CD14-positive monocyte (primary cell): ENCODE measurements at regions not wholly inside any gene's neighbourhood (a gene's known extent, or its start where the extent isn't known, plus 50 kb on each side); places are given as distances from the start of the nearest gene placed in this dataset.
A peak's percentile ranks its signal among the peaks of the same experiment; 100 is the strongest.

Source experiments
- DNase-seq, 3 donors: peaks; one replicate each; pipeline ENCODE4 v3.0.0-alpha.2; 2011 to 2022
- H2AFZ ChIP-seq: 2 replicates; pipeline ENCODE4 v1.6.0; 2012; ENCODE audit warnings: mild to moderate bottlenecking, low read depth, low read length, inconsistent platforms; ENCODE audit not compliant: insufficient read depth, poor library complexity, severe bottlenecking
- H3K27ac ChIP-seq, 2 donors: 1 replicate in 1 of 2; 2 replicates in 1 of 2; pipeline ENCODE4 v1.5.1; 2012 to 2013; ENCODE audit warnings: low read length in 2 of 2, control low read depth in 1 of 2, inconsistent platforms in 1 of 2, low read depth in 1 of 2, mild to moderate bottlenecking in 1 of 2
- H3K27me3 ChIP-seq, 2 donors: one replicate each; pipeline versions ENCODE4 v1.6.0 to v1.6.1; 2011 to 2013; ENCODE audit warnings: low read length in 2 of 2; ENCODE audit not compliant: control insufficient read depth in 2 of 2, insufficient read depth in 2 of 2
- H3K36me3 ChIP-seq, 2 donors: replicated peaks in 1 of 2; 1 replicate in 1 of 2; 2 replicates in 1 of 2; pipeline versions ENCODE4 v1.5.1 to v1.6.1; 2012 to 2013; ENCODE audit warnings: low read length in 2 of 2, control low read depth in 1 of 2, inconsistent platforms in 1 of 2, mild to moderate bottlenecking in 1 of 2; ENCODE audit not compliant: insufficient read depth in 2 of 2, control insufficient read depth in 1 of 2
- H3K4me1 ChIP-seq, 2 donors: 1 replicate in 1 of 2; 2 replicates in 1 of 2; pipeline versions ENCODE4 v1.5.1 to v1.6.1; 2012 to 2013; ENCODE audit warnings: low read length in 2 of 2, control low read depth in 1 of 2, inconsistent platforms in 1 of 2, mild to moderate bottlenecking in 1 of 2, moderate library complexity in 1 of 2; ENCODE audit not compliant: insufficient read depth in 2 of 2, control insufficient read depth in 1 of 2
- H3K4me2 ChIP-seq: replicated peaks from 2 replicates; pipeline ENCODE3; 2012; ENCODE audit warnings: low read length, moderate library complexity, mild to moderate bottlenecking; ENCODE audit not compliant: poor library complexity, severe bottlenecking; ENCODE audit errors: extremely low read depth
- H3K4me3 ChIP-seq, 3 experiments: fragments of 200-600 bp in 1 of 3; sonication (generic) in 1 of 3; replicated peaks in 1 of 3; 1 replicate in 2 of 3; 2 replicates in 1 of 3; pipeline ENCODE4 v1.5.1; 2011 to 2013; ENCODE audit warnings: low read length in 3 of 3, mild to moderate bottlenecking in 3 of 3, control low read depth in 2 of 3, low read depth in 2 of 3, inconsistent platforms in 1 of 3, moderate library complexity in 1 of 3
- H3K79me2 ChIP-seq: 2 replicates; pipeline ENCODE4 v1.6.0; 2012; ENCODE audit warnings: mild to moderate bottlenecking, control low read depth, inconsistent platforms, low read length, moderate library complexity; ENCODE audit not compliant: insufficient read depth
- H3K9ac ChIP-seq: 2 replicates; pipeline ENCODE4 v1.6.0; 2017; ENCODE audit warnings: low read length, mild to moderate bottlenecking; ENCODE audit not compliant: insufficient read depth, poor library complexity, severe bottlenecking
- H3K9me3 ChIP-seq, 2 donors: replicated peaks in 1 of 2; 1 replicate in 1 of 2; 2 replicates in 1 of 2; pipeline versions ENCODE4 v1.5.1 to v1.6.1; 2012 to 2013; ENCODE audit warnings: low read length in 2 of 2, control low read depth in 1 of 2; ENCODE audit not compliant: control insufficient read depth in 1 of 2, insufficient read depth in 1 of 2
- H4K20me1 ChIP-seq: 2 replicates; pipeline ENCODE4 v1.6.0; 2012; ENCODE audit warnings: mild to moderate bottlenecking, low read length, control low read depth, moderate library complexity; ENCODE audit not compliant: insufficient read depth
- H3K27ac Mint-ChIP-seq, 7 donors: one replicate each; pipeline ENCODE4 v1.8.0; 2020; ENCODE audit warnings: mild to moderate bottlenecking in 7 of 7, mixed read lengths in 7 of 7, moderate library complexity in 6 of 7, inconsistent platforms in 2 of 7
- H3K27me3 Mint-ChIP-seq, 3 donors: one replicate each; pipeline ENCODE4 v1.8.0; 2021 to 2022; ENCODE audit warnings: low read depth in 3 of 3, mild to moderate bottlenecking in 3 of 3, mixed read lengths in 3 of 3, moderate library complexity in 3 of 3, inconsistent platforms in 1 of 3
- H3K36me3 Mint-ChIP-seq, 2 donors: one replicate each; pipeline ENCODE4 v1.8.0; 2020; ENCODE audit warnings: mixed read lengths in 2 of 2, inconsistent platforms in 1 of 2, mild to moderate bottlenecking in 1 of 2
- H3K4me1 Mint-ChIP-seq: one replicate; pipeline ENCODE4 v1.8.0; 2020; ENCODE audit warnings: mild to moderate bottlenecking, mixed read lengths
- H3K4me3 Mint-ChIP-seq, 2 donors: one replicate each; pipeline ENCODE4 v1.8.0; 2020; ENCODE audit warnings: mild to moderate bottlenecking in 2 of 2, mixed read lengths in 2 of 2, moderate library complexity in 1 of 2
- H3K9me3 Mint-ChIP-seq, 7 donors: one replicate each; pipeline ENCODE4 v1.8.0; 2020 to 2022; ENCODE audit warnings: mixed read lengths in 7 of 7, mild to moderate bottlenecking in 6 of 7, moderate library complexity in 6 of 7, inconsistent platforms in 2 of 7
- CTCF ChIP-seq: fragments of 200-600 bp; IDR thresholded peaks from one replicate; pipeline ENCODE4 v1.8.0; 2022; ENCODE audit warnings: antibody characterized with exemption, mild to moderate bottlenecking
- WGBS: methylation state at CpG from one replicate; pipeline ENCODE4 v1.1.5; 2013; ENCODE audit warnings: missing lambda C conversion rate; ENCODE audit not compliant: insufficient coverage; 5-methylcytosine and 5-hydroxymethylcytosine counted together
- intact Hi-C, 2 donors: fragments of 100-400 bp; cut with micrococcal nuclease; formaldehyde crosslinking; loops; one replicate each; pipeline versions ENCODE4 v1.15.0 to v1.15.1; 2023

GRCh38 chr3:13215940-13216546 lies 142.8 kb upstream of the IQSEC1 start:
- Histone ChIP-seq H3K4me3 (no peak overlapping the region), H3K36me3 (no peaks in the 10 kb centered on the region), H3K27ac (no peak overlapping the region), H3K27me3 (no peaks in the 10 kb centered on the region), H2AFZ (no peak overlapping the region), H3K9ac (no peak overlapping the region), H3K4me1 (no peaks in the 10 kb centered on the region), H3K4me2 (no peak overlapping the region), H3K79me2 (no peaks in the 10 kb centered on the region), H4K20me1 (no peaks in the 10 kb centered on the region), H3K9me3 (no peaks in the 10 kb centered on the region)
- Mint-ChIP-seq H3K27ac (no peak overlapping the region), H3K36me3 (no peaks in the 10 kb centered on the region), H3K27me3 (no peaks in the 10 kb centered on the region), H3K4me1 (no peaks in the 10 kb centered on the region), H3K4me3 (no peak overlapping the region), H3K9me3 (peaks cover 0 to 1% (median 0%) of the 10 kb centered on the region in 7 donors)
- WGBS, result 83% methylated on average over 6 of the region's 8 CpGs
- no peak for DNase-seq
- intact Hi-C loops, result no loop called here
- no peak for TF ChIP-seq CTCF

GRCh38 chr3:13214847-13215472 lies 141.7 kb upstream of the IQSEC1 start:
- H3K4me3 Mint-ChIP-seq, result no peak overlapping the region
- H3K36me3 ChIP-seq, result no peaks in the 10 kb centered on the region
- H3K4me1 ChIP-seq, result no peaks in the 10 kb centered on the region
- H3K27ac ChIP-seq, result no peak overlapping the region
- no peak for TF ChIP-seq CTCF
- intact Hi-C loops, result no loop called here
- DNase-seq, result no peak
- WGBS, result 95% methylated on average over 14 of the region's 15 CpGs
- H3K9ac ChIP-seq, result no peak overlapping the region
- H3K36me3 Mint-ChIP-seq, result no peaks in the 10 kb centered on the region
- H3K27me3 ChIP-seq, result no peaks in the 10 kb centered on the region
- H3K79me2 ChIP-seq, result no peaks in the 10 kb centered on the region
- H2AFZ ChIP-seq, result no peak overlapping the region
- no peaks in the 10 kb centered on the region for H3K4me1 Mint-ChIP-seq
- H3K27me3 Mint-ChIP-seq, result no peaks in the 10 kb centered on the region
- no peak overlapping the region for H3K4me2 ChIP-seq
- H3K9me3 Mint-ChIP-seq, result peaks cover 0 to 1% (median 0%) of the 10 kb centered on the region in 7 donors
- H3K4me3 ChIP-seq, result no peak overlapping the region
- peak overlapping the region in 1 of 7 donors; percentile 47 for H3K27ac Mint-ChIP-seq
- no peaks in the 10 kb centered on the region for H3K9me3 ChIP-seq
- no peaks in the 10 kb centered on the region for H4K20me1 ChIP-seq
